B cell (primary cell): ENCODE measurements at regions not wholly inside any gene's neighbourhood (a gene's known extent, or its start where the extent isn't known, plus 50 kb on each side); places are given as distances from the start of the nearest gene placed in this dataset.

Source experiments
- EZH2 ChIP-seq: IDR thresholded peaks from 2 replicates; pipeline ENCODE4 v1.6.1; 2012; ENCODE audit warnings: borderline replicate concordance, low read depth, mild to moderate bottlenecking, moderate library complexity, low read length; ENCODE audit not compliant: insufficient read depth, poor library complexity, severe bottlenecking
- TF ChIP-seq, protein P1 (sequence below): fragments of 200-600 bp; IDR thresholded peaks from one replicate; pipeline ENCODE4 v1.8.0; 2022; ENCODE audit warnings: antibody characterized with exemption, mild to moderate bottlenecking

DNA sequence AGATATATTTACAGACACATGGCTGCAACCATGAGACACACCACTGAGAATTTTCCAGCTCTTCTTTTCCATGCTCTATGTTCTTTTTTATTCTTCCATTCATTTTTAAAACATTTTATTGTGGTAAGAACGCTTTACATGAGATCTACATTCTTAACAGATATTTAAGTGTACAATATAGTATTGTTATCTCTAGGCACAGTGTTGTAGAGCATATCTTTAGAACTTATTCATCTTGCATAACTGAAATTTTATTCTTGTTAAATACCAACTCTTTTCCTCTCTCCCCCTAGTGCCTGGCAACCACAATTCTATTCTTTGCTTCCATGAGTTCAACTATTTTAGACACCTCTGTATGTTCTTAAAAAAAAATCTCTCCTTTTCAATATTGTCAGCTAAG, 67.1 kb upstream of the HABP2 start:
- TF ChIP-seq EZH2: no peak
- TF ChIP-seq, protein P1, sequence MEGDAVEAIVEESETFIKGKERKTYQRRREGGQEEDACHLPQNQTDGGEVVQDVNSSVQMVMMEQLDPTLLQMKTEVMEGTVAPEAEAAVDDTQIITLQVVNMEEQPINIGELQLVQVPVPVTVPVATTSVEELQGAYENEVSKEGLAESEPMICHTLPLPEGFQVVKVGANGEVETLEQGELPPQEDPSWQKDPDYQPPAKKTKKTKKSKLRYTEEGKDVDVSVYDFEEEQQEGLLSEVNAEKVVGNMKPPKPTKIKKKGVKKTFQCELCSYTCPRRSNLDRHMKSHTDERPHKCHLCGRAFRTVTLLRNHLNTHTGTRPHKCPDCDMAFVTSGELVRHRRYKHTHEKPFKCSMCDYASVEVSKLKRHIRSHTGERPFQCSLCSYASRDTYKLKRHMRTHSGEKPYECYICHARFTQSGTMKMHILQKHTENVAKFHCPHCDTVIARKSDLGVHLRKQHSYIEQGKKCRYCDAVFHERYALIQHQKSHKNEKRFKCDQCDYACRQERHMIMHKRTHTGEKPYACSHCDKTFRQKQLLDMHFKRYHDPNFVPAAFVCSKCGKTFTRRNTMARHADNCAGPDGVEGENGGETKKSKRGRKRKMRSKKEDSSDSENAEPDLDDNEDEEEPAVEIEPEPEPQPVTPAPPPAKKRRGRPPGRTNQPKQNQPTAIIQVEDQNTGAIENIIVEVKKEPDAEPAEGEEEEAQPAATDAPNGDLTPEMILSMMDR: no peak
